IPS-18a (cell line): ENCODE measurements at regions not wholly inside any gene's neighbourhood (a gene's known extent, or its start where the extent isn't known, plus 50 kb on each side); places are given as distances from the start of the nearest gene placed in this dataset.
"Not testable (repeated sequence)": the region's sequence is repeated elsewhere in the genome, so short reads cannot be mapped to it uniquely, and the experiment has no call there.

Source experiments
- H3K27ac ChIP-seq: one replicate; pipeline ENCODE4 v1.5.1; 2013; ENCODE audit warnings: low read length
- H3K27me3 ChIP-seq: one replicate; pipeline ENCODE4 v1.6.1; 2013; ENCODE audit warnings: mild to moderate bottlenecking, low read length; ENCODE audit not compliant: control insufficient read depth, insufficient read depth
- H3K36me3 ChIP-seq: one replicate; pipeline ENCODE4 v1.6.1; 2013; ENCODE audit warnings: low read depth, low read length; ENCODE audit not compliant: control insufficient read depth
- H3K4me1 ChIP-seq: one replicate; pipeline ENCODE4 v1.6.1; 2013; ENCODE audit warnings: low read depth, low read length; ENCODE audit not compliant: control insufficient read depth
- H3K4me3 ChIP-seq: one replicate; pipeline ENCODE4 v1.5.1; 2013; ENCODE audit warnings: low read length
- H3K9ac ChIP-seq: one replicate; pipeline ENCODE4 v1.6.1; 2013; ENCODE audit warnings: mild to moderate bottlenecking, low read length, moderate library complexity
- H3K9me3 ChIP-seq: one replicate; pipeline ENCODE4 v1.6.1; 2013; ENCODE audit warnings: low read depth, low read length; ENCODE audit not compliant: control insufficient read depth

- Histone ChIP-seq H3K4me1 (no peaks in the 10 kb centered on the region), H3K36me3 (no peaks in the 10 kb centered on the region), H3K9ac (no peak overlapping the region), H3K27me3 (no peaks in the 10 kb centered on the region), H3K4me3 (no peak overlapping the region), H3K9me3 (no peaks in the 10 kb centered on the region), H3K27ac (no peak overlapping the region)
Measured at GRCh38 chr5:3481175-3481574, 114.5 kb upstream of the IRX1 start.

DNA sequence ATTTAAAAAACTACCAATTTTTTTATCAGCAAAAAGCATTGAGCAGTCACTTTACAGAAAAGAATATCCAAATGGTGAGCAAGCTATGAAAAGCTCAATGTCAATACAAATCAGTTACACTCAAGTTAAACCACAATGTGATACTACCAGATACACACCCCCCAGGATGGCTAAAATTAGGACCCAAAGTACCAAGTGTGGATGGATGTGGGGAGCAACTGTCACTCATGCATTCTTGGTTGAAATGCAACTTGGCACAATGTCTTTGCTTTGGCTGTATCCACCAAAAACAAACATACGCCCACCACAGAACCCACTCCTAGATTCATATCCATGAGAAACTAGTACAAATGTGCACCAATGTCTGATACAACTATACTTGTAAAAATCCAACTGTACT lies 120.0 kb upstream of the IRX1 start:
- no peak overlapping the region for H3K9ac ChIP-seq

GRCh38 chr5:3466392-3466791 lies 129.2 kb upstream of the IRX1 start:
- Histone ChIP-seq H3K9me3 (no peaks in the 10 kb centered on the region), H3K27me3 (no peaks in the 10 kb centered on the region), H3K27ac (no peak overlapping the region), H3K36me3 (no peaks in the 10 kb centered on the region), H3K4me3 (no peak overlapping the region), H3K4me1 (no peaks in the 10 kb centered on the region), H3K9ac (no peak overlapping the region)

More for the DNA sequence above, 120.0 kb upstream of the IRX1 start:
- Histone ChIP-seq H3K27me3 (no peaks in the 10 kb centered on the region), H3K4me1 (no peaks in the 10 kb centered on the region), H3K4me3 (no peak overlapping the region), H3K36me3 (no peaks in the 10 kb centered on the region), H3K27ac (no peak overlapping the region), H3K9me3 (no peaks in the 10 kb centered on the region)

DNA sequence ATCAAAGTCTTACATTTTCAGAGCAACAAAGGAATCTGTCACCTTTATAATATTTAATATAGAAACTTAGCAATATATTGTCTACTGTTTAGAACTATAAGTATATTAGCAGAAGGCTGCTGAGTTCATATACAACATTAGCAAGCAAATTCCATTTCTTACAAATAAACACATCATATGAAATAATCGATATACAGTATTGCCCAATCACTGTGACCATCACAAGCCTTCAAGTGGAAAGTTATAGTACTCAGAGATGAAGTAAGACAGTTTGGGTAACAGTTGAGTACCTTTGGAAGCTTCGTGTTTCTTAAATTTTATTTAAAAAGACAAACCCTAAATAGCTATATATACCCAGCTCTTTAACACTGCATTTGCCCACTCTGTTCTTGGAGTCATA lies 135.2 kb upstream of the IRX1 start:
- Histone ChIP-seq H3K27me3 (no peaks in the 10 kb centered on the region), H3K4me3 (no peak overlapping the region), H3K9me3 (no peaks in the 10 kb centered on the region), H3K27ac (no peak overlapping the region), H3K9ac (no peak overlapping the region), H3K4me1 (no peaks in the 10 kb centered on the region), H3K36me3 (no peaks in the 10 kb centered on the region)

GRCh38 chr5:3456121-3456681 lies 139.4 kb upstream of the IRX1 start:
- Histone ChIP-seq H3K27me3 (no peaks in the 10 kb centered on the region), H3K4me1 (no peaks in the 10 kb centered on the region), H3K9ac (no peak overlapping the region), H3K4me3 (no peak overlapping the region), H3K9me3 (no peaks in the 10 kb centered on the region), H3K36me3 (no peaks in the 10 kb centered on the region), H3K27ac (no peak overlapping the region)

DNA sequence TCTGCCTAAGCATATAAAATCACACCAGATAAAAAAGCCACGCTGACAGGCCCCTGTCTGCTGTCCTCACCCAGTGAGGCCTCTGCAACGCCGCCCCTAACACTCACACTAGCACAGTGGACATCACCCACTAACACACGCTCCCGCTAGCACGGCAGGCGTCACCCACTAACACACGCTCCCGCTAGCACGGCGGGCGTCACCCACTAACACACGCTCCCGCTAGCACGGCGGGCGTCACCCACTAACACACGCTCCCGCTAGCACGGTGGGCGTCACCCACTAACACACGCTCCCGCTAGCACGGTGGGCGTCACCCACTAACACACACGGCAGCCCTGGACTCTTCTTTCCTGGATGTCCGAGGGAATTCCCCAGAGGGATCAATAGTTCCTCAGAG lies 141.6 kb upstream of the IRX1 start:
- H3K4me3 ChIP-seq, H3K36me3 ChIP-seq, H3K9ac ChIP-seq, H3K4me1 ChIP-seq, H3K27ac ChIP-seq, H3K27me3 ChIP-seq, H3K9me3 ChIP-seq: not testable (repeated sequence)

GRCh38 chr5:3452622-3453021 lies 143.0 kb upstream of the IRX1 start:
- Histone ChIP-seq H3K36me3 (no peaks in the 10 kb centered on the region), H3K9ac (no peak overlapping the region), H3K27me3 (no peaks in the 10 kb centered on the region), H3K4me1 (no peaks in the 10 kb centered on the region), H3K4me3 (no peak overlapping the region), H3K9me3 (no peaks in the 10 kb centered on the region), H3K27ac (no peak overlapping the region)

DNA sequence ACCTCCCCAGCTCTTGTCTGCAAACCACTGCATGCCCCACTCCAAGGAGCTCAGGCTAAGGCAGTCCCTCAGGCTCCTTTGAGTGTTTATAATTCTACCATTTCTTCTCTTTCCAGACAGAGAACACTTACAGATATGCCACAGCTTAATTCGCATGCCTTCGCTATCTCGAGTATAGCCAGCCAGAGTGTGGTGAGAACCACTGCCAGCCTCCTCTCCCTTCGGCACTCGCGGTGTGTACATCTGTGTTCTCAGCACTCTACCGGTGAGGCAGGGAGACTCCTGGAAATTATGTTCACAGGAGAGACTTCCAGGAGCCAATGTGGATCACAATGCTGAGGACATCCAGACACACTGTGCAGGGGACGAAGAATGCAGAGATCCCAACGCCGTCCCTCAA lies 143.7 kb upstream of the IRX1 start:
- Histone ChIP-seq H3K9ac (no peak overlapping the region), H3K4me1 (no peaks in the 10 kb centered on the region), H3K36me3 (no peaks in the 10 kb centered on the region), H3K27me3 (no peaks in the 10 kb centered on the region), H3K27ac (no peak overlapping the region), H3K9me3 (no peaks in the 10 kb centered on the region), H3K4me3 (no peak overlapping the region)

DNA sequence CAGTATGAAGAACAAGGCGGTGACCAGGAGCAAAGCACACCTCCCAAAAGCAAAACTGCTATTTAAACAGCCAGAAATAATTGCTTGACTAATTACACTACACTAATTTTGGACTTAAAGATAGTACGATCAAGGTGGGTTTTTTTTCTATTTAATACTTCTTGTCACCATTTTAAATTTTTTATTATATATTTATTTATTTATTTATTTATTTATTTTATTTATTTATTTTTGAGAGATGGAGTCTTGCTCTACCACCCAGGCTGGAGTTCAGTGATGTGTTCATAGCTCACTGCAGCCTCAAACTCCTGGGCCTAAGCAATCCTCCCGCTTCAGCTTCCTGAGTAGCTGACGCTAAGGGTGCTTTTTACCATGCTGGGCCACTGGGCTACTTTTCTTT lies 146.2 kb upstream of the IRX1 start:
- H3K9me3 ChIP-seq = no peaks in the 10 kb centered on the region
- H3K4me3 ChIP-seq = no peak overlapping the region
- H3K27ac ChIP-seq = no peak overlapping the region
- H3K9ac ChIP-seq = no peak overlapping the region
- no peaks in the 10 kb centered on the region for H3K36me3 ChIP-seq
- H3K4me1 ChIP-seq = no peaks in the 10 kb centered on the region
- no peaks in the 10 kb centered on the region for H3K27me3 ChIP-seq

GRCh38 chr5:3446410-3446809 lies 149.2 kb upstream of the IRX1 start:
- no peaks in the 10 kb centered on the region for H3K4me1 ChIP-seq
- no peaks in the 10 kb centered on the region for H3K9me3 ChIP-seq
- no peak overlapping the region for H3K4me3 ChIP-seq
- no peaks in the 10 kb centered on the region for H3K36me3 ChIP-seq
- H3K27ac ChIP-seq = no peak overlapping the region
- H3K9ac ChIP-seq = no peak overlapping the region
- no peaks in the 10 kb centered on the region for H3K27me3 ChIP-seq

- not testable (repeated sequence) for H3K9me3 ChIP-seq, H3K4me1 ChIP-seq, H3K27me3 ChIP-seq
Measured at GRCh38 chr5:3445517-3445916, 150.1 kb upstream of the IRX1 start.

DNA sequence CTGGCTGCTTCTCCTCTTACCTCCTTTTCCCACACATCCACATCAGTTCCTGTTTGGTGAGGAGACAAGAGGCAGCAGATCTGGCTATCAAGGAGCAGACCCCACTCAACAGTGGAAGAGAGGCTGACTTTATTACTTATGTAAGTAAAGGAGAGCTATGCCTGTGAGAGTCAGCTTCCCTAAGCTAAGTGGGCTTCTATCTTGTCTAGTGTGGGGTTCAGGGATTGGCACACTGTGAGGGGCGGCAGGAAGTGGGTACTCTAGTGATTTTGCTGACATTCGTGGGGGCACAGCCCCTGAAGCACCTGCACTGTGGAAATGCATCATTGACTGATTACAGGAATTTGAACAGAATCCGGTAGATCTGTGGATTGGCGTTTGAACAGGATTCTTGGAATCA lies 163.5 kb upstream of the IRX1 start:
- H3K9me3 ChIP-seq = no peaks in the 10 kb centered on the region

More at GRCh38 chr5:3445517-3445916, 150.1 kb upstream of the IRX1 start:
- not testable (repeated sequence) for H3K9ac ChIP-seq, H3K36me3 ChIP-seq, H3K27ac ChIP-seq, H3K4me3 ChIP-seq

More for the DNA sequence above, 163.5 kb upstream of the IRX1 start:
- H3K4me1 ChIP-seq = no peaks in the 10 kb centered on the region
- no peaks in the 10 kb centered on the region for H3K27me3 ChIP-seq
- H3K27ac ChIP-seq = no peak overlapping the region
- H3K36me3 ChIP-seq = no peaks in the 10 kb centered on the region
- H3K9ac ChIP-seq = no peak overlapping the region
- no peak overlapping the region for H3K4me3 ChIP-seq
